Hepatocyte (in vitro differentiated cells): ENCODE measurements at regions not wholly inside any gene's neighbourhood (a gene's known extent, or its start where the extent isn't known, plus 50 kb on each side); places are given as distances from the start of the nearest gene placed in this dataset.

Source experiments
- DNase-seq: peaks from one replicate; pipeline ENCODE4 v3.0.0-alpha.2; 2016; ENCODE audit warnings: low spot score
- H2AFZ ChIP-seq: fragments of 200-600 bp; sonication (generic); 2 replicates; pipeline ENCODE4 v1.6.0; 2016; ENCODE audit warnings: antibody characterized with exemption, mild to moderate bottlenecking
- H3K27ac ChIP-seq: fragments of 200-600 bp; sonication (generic); 2 replicates; pipeline ENCODE4 v1.5.1; 2016; ENCODE audit warnings: mild to moderate bottlenecking
- H3K27me3 ChIP-seq: fragments of 200-600 bp; sonication (generic); 2 replicates; pipeline ENCODE4 v1.6.1; 2016
- H3K36me3 ChIP-seq: fragments of 200-600 bp; sonication (generic); replicated peaks from 2 replicates; pipeline ENCODE4 v1.5.1; 2016; ENCODE audit warnings: low read depth; ENCODE audit not compliant: insufficient read depth
- H3K4me1 ChIP-seq: fragments of 200-600 bp; sonication (generic); 2 replicates; pipeline ENCODE4 v1.5.1; 2016; ENCODE audit warnings: mild to moderate bottlenecking, moderate library complexity; ENCODE audit not compliant: insufficient read depth
- H3K4me2 ChIP-seq: fragments of 200-600 bp; sonication (generic); 2 replicates; pipeline ENCODE4 v1.6.0; 2016
- H3K4me3 ChIP-seq: fragments of 200-600 bp; sonication (generic); 2 replicates; pipeline ENCODE4 v1.5.1; 2016; ENCODE audit warnings: mild to moderate bottlenecking
- H3K79me2 ChIP-seq: fragments of 200-600 bp; sonication (generic); 2 replicates; pipeline ENCODE4 v1.6.0; 2017; ENCODE audit warnings: mild to moderate bottlenecking
- H3K9me2 ChIP-seq: fragments of 200-600 bp; sonication (generic); replicated peaks from 2 replicates; pipeline ENCODE4 v1.6.0; 2017; ENCODE audit warnings: mild to moderate bottlenecking; ENCODE audit not compliant: insufficient read depth
- H3K9me3 ChIP-seq: fragments of 200-600 bp; sonication (generic); 2 replicates; pipeline ENCODE4 v1.5.1; 2016; ENCODE audit warnings: low read depth, mild to moderate bottlenecking
- H4K20me1 ChIP-seq: fragments of 200-600 bp; sonication (generic); 2 replicates; pipeline ENCODE4 v1.6.0; 2016; ENCODE audit warnings: mild to moderate bottlenecking; ENCODE audit not compliant: insufficient read depth, poor library complexity, severe bottlenecking
- CTCF ChIP-seq: fragments of 200-600 bp; sonication (generic); IDR thresholded peaks from 2 replicates; pipeline ENCODE4 v1.5.1; 2016; ENCODE audit warnings: antibody characterized with exemption, mild to moderate bottlenecking; ENCODE audit not compliant: poor library complexity
- EZH2 ChIP-seq: fragments of 200-600 bp; sonication (generic); IDR thresholded peaks from 2 replicates; pipeline ENCODE4 v1.6.1; 2016; ENCODE audit warnings: antibody characterized with exemption, mild to moderate bottlenecking, borderline replicate concordance
- EZH2phosphoT487 ChIP-seq: fragments of 200-600 bp; sonication (generic); IDR thresholded peaks from one replicate; pipeline ENCODE4 v1.6.1; 2018; ENCODE audit warnings: antibody characterized with exemption, mild to moderate bottlenecking, low read depth, moderate library complexity; ENCODE audit not compliant: unreplicated experiment, severe bottlenecking
- WGBS: methylation state at CpG from one replicate; pipeline ENCODE4 v1.1.6; 2016; ENCODE audit warnings: low lambda C conversion rate; ENCODE audit errors: missing lambda C conversion rate; 5-methylcytosine and 5-hydroxymethylcytosine counted together

- no peak for DNase-seq
- H3K9me3 ChIP-seq = no peaks in the 10 kb centered on the region
- H3K9me2 ChIP-seq = no peaks in the 10 kb centered on the region
- TF ChIP-seq CTCF = no peak
- no peak for TF ChIP-seq EZH2
- TF ChIP-seq EZH2phosphoT487 = no peak
- H3K36me3 ChIP-seq = no peaks in the 10 kb centered on the region
- no peaks in the 10 kb centered on the region for H4K20me1 ChIP-seq
- no peaks in the 10 kb centered on the region for H3K4me1 ChIP-seq
- H3K27me3 ChIP-seq = no peaks in the 10 kb centered on the region
- no peak overlapping the region for H3K4me3 ChIP-seq
- H2AFZ ChIP-seq = no peak overlapping the region
- no peak overlapping the region for H3K4me2 ChIP-seq
- H3K79me2 ChIP-seq = no peaks in the 10 kb centered on the region
- no peak overlapping the region for H3K27ac ChIP-seq
- WGBS = 66% methylated on average over 6 of the region's 6 CpGs
Observed at GRCh38 chr7:121623130-121623872, 227.2 kb upstream of the FAM3C start.

- no peaks in the 10 kb centered on the region for H3K9me3 ChIP-seq
- DNase-seq = no peak
Observed at GRCh38 chr7:121621937-121622336, 225.8 kb upstream of the FAM3C start.

GRCh38 chr7:121620953-121621606, 225.0 kb upstream of the FAM3C start:
- Histone ChIP-seq H3K9me3 (no peaks in the 10 kb centered on the region), H3K27me3 (no peaks in the 10 kb centered on the region), H3K4me1 (no peaks in the 10 kb centered on the region), H2AFZ (no peak overlapping the region), H3K36me3 (no peaks in the 10 kb centered on the region), H3K27ac (no peak overlapping the region), H3K79me2 (no peaks in the 10 kb centered on the region), H3K9me2 (no peaks in the 10 kb centered on the region), H3K4me2 (no peak overlapping the region), H3K4me3 (no peak overlapping the region), H4K20me1 (no peaks in the 10 kb centered on the region)
- DNase-seq = no peak
- TF ChIP-seq CTCF (no peak), EZH2 (no peak), EZH2phosphoT487 (no peak)
- WGBS = 85% methylated on average over 11 of the region's 11 CpGs

More at GRCh38 chr7:121621937-121622336, 225.8 kb upstream of the FAM3C start:
- Histone ChIP-seq H3K36me3 (no peaks in the 10 kb centered on the region), H3K9me2 (no peaks in the 10 kb centered on the region), H3K79me2 (no peaks in the 10 kb centered on the region), H3K4me2 (no peak overlapping the region), H2AFZ (no peak overlapping the region), H3K27me3 (no peaks in the 10 kb centered on the region), H4K20me1 (no peaks in the 10 kb centered on the region), H3K27ac (no peak overlapping the region), H3K4me1 (no peaks in the 10 kb centered on the region), H3K4me3 (no peak overlapping the region)
- 80% methylated on average over 4 of the region's 4 CpGs for whole genome bisulfite sequencing
- no peak for TF ChIP-seq EZH2
- no peak for TF ChIP-seq CTCF
- TF ChIP-seq EZH2phosphoT487 = no peak
